HG02571 (cell line): ENCODE measurements at regions not wholly inside any gene's neighbourhood (a gene's known extent, or its start where the extent isn't known, plus 50 kb on each side); places are given as distances from the start of the nearest gene placed in this dataset.
"Not testable (repeated sequence)": the region's sequence is repeated elsewhere in the genome, so short reads cannot be mapped to it uniquely, and the experiment has no call there.

ENCODE experiments used
- ATAC-seq: cut with Tn5 transposase; IDR thresholded peaks from one replicate; pipeline ENCODE4 v1.9.1; 2021; ENCODE audit warnings: mild to moderate bottlenecking, moderate library complexity; ENCODE audit not compliant: unreplicated experiment

DNA sequence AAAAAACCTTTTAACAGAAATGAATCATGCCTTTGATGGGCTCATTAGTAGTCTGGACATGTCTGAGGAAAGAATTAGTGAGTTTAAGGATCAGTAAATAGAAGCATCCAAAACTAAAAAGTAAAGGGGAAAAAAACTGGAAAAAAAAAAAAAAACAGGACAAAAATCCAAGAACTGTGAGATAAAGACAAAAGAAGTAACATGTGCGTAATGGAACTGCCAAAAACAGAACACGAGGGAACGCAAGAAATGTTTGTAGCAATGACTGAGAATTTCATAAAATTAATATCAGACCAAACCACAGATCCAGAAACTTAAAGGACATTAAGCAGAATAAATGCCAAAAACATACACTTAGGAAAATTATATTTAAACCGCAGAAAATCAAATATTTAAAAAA is 77.4 kb downstream of the MS4A13 start:
- ATAC-seq, result no peak

DNA sequence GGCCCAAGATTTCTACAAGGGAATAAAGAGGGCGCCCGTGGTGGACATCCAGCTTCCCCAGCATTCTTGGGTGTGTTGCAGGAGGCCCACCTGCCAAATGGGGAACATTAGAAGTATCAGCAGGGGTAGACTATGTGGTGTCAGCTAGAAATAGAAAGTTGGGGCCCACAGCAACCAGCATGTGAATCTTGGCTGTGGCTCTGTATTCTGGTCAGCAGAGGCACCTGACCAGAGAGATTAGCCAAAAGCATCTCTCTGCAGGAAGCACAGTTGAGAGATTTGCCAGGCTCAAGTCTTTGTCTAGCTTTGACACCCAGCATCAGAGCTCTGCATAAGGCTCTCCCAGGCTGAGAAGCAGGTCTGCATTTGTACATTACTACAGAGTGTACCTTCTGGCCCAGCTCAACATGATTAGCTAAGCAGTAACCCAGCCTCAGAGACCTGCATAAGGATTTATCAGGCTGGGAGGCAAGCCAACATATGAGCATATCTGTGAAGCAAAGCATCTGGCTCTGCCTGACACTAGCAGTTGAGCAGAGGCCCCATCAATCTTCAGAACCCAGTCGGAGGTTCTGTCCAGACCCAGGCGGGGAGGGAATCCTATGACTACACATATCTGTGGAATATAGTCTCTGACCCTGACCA is 79.9 kb downstream of the MS4A13 start:
- no peak for ATAC-seq

DNA sequence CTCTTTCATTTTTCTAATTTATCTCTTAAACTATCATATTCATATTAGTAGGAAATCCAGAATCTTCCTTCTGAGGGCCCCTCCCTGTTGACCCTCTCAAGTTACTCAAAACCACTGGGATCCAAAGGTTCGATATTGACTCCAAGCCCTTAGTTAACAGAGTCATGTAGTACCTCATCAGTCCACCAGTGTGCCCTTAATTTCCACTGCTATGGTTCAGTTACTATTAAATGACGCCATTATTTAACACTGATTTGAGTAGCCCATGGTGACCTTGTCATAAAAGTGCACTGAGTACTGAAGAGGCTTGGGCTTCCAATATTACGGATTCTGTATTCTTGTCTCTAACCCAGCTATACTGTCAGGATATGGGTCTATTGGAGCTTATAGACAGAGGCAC is 91.9 kb upstream of the MS4A8 start:
- ATAC-seq, result no peak

DNA sequence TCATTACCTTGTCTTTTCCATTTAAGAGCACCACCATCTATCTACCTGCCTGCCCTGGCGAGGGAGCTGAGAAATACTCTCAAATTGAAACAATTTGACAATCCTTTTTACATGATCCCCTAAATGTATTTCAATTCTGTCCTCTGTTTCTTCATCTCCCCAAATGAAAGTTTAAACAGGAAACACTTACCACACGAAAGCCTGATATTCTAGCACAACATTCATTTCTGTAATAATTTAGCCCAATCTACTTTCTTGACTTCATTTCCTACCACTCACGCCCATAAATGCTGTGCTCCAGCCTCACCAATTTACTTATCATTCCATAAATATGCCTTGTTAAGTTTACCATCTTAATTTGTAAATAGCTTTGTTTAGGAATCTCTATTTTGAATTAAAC is 89.8 kb upstream of the MS4A8 start:
- no peak for ATAC-seq

DNA sequence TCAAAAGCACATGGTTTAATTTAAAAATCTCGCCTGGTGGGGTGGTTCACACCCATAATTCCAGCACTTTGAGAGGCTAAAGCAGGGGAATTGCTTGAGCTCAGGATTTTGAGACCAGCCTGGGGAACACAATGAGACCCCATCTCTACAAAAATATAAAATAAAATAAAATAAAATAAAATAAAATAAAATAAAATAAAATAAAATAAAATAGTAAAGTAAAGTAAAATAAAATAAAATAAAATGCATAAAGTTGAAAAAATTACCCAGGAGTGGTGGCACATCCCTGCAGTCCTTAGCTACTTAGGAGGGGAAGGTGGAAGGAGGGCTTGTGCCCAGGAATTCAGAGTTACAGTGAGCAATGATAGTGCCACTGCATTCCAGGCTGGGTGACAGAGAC is 88.7 kb upstream of the MS4A8 start:
- no peak for ATAC-seq

DNA sequence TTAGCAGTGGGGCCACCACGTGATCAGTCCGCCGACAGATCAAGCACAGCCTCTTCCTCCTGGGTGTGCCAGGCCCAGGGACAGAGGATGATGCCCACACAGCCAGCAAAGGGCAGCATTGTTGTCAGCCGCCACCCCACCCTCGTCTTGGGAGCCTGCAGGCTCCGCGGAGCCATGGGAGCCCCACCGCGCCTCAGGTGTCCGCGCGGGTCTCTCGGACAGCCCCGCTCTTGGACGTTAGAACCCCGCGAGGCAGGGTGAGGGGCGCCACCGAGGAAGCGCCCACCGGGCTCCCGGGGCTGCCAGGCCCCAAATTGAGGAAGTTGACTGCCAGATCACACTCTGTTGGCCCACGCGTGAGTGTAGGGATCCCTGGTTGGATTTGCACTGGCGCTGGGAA is 83.9 kb upstream of the MS4A8 start:
- ATAC-seq, result no peak

DNA sequence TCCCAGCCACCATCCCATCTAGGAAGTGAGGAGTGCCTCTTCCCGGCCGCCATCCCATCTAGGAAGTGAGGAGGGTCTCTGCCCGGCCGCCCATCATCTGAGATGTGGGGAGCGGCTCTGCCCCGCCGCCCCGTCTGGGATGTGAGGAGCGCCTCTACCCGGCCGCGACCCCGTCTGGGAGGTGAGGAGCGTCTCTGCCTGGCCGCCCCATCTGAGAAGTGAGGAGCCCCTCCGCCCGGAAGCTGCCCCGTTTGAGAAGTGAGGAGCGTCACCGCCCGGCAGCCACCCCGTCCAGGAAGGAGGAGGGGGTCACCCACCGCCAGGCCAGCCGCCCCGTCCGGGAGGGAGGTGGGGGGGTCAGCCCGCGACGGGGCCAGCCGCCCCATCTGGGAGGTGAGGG is 77.5 kb upstream of the MS4A8 start:
- not testable (repeated sequence) for ATAC-seq

DNA sequence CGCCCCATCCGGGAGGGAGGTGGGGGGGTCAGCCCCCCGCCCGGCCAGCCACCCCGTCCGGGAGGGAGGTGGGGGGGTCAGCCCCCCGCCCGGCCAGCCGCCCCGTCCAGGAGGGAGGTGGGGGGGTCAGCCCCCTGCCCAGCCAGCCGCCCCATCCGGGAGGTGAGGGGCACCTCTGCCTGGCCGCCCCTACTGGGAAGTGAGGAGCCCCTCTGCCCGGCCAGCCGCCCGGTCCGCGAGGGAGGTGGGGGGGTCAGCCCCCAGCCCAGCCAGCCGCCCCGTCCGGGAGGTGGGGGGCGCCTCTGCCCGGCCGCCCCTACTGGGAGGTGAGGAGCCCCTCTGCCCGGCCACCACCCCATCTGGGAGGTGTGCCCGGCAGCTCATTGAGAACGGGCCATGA is 76.6 kb upstream of the MS4A8 start:
- not testable (repeated sequence) for ATAC-seq

DNA sequence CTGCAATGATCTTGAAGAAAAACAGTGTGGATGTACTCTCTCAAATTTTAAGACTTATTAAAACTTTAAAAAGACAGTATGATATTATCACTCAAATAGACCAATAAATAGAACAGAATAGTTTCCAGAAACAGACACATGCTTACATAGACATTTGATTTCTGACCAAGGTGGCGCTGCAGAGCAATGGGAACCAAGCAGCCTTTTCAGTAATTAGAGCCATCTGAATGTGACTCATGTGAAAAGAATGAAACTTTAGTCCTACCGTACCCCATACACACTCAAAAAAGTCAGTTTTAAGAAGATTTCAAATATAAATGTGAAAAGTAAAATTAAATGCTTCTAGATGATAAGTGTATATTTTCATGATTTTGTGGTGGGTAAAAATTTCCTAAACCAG is 74.2 kb upstream of the MS4A8 start:
- no peak for ATAC-seq

DNA sequence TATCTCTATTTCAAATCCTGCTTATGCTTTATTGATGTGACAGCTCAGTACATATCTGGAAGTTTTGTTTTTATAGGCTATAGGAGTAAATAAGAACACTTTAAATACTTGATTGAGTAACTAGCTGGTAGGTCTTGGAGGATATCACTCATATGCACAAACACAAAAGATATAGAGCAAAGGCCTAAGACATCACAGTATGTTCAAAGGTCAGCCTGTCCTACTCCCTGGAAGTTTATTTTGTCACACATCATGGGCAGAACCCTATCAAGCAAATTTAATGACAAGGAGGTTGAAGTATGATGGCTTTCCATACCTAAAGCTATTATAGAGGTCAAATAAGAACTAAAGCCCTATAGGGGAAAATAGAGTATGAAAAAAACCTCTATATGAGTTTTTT is 70.0 kb upstream of the MS4A8 start:
- ATAC-seq, result no peak

DNA sequence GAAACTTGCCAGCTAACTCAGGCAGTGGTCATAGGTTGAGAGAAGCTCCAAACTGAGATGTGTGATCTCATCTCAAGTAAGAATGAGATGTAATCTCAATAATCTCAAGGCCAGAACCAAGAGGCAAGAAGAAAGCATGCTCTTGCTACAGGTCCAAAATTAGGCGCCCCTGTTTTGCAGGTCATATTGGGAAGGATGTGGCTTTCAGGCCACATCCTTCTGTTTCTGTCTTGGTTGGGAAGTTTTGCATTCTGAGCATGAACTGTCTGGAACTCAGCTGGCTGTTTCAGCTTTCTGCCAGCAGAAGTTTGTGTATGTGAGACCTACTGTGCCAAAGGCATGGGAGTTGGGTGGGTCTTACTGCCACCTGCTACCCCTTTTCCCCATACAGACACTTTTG is 67.5 kb upstream of the MS4A8 start:
- no peak for ATAC-seq

DNA sequence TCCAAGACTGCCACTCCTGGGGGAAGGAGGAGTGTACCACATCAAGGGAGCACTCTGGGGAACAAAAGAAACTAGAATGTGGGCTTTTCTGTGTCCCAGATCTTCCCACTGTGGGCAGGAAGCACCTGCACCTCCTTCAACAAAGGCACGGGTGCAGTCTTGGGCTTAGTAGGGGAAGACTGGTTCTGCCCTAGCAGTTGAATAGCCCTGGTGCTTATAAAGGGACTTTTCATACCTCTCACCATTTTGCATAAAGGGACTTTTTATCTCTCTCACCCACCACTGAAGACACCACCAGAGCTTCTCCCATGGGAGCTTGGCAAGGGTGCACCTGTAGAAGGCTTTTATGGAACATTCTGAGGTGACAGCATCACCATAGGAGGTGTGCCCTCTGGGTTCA is 65.8 kb upstream of the MS4A8 start:
- peak; percentile 87 for ATAC-seq

DNA sequence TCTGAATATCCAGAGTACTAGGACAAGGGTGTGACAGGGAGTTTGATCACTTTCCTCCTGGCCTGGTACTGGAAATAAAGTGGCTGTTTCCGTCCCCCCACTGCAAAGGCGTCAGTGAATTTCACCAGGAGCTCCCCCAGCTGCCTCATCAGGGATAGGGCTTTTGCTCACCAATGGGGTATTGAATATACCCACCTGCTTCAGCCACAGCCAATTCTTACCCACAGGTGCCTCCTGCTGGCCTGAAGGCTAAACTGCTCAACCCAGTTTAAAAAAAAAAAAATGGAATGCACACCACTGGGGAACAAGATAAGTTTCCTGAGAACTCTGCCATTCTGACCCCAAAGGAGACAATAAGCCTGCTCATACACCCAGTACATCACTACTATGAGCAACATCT is 65.3 kb upstream of the MS4A8 start:
- peak; percentile 41 for ATAC-seq

DNA sequence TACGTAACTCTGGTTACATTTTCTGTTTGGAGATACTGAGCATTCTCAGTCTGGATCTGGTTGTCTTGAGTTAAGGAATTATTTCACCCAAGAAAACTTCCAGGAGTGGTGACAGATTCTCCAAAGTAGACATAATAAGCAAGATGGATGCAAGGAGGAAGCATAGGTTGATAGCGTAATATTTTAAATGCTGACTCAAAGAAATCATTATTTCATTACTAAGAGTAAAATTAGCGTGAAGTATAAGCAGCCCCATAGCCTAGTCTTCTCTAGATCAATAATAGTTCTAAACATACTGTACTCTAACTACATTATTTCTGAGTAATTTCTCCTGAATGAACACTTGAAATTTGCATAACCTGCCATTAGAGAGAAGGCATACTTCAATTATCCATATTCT is 57.5 kb upstream of the MS4A8 start:
- no peak for ATAC-seq

DNA sequence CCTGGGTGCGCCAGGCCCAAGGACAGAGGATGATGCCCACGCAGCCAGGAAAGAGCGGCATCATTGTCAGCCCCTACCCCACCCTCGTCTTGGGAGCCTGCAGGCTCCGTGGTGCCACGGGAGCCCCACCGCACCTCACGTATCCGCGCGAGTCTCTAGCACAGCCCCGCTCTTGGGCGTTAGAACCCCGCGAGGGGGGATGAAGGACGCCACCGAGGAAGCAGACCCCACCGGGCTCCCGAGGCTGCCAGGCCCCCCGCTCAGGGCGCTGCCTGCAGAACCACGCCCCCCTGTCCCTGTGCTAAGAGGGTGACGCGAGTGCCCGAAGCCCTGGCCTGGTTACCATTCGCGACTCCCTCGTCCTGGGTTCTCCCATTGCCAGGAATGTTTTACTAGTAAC is 52.3 kb upstream of the MS4A8 start:
- no peak for ATAC-seq
